ENCODE measurements at regions not wholly inside any gene's neighbourhood (a gene's known extent, or its start where the extent isn't known, plus 50 kb on each side); places are given as distances from the start of the nearest gene placed in this dataset.

- TF ChIP-seq GMEB1 (CRISPR knock-in tag; IDR thresholded peaks at IDR 0.05) (no peak), RCOR1 (IDR thresholded peaks at IDR 0.05; ENCODE audit: borderline replicate concordance in 1 of 2, low read depth in 2 of 2, low read length in 2 of 2) (no peak), POLR2A (conservative IDR thresholded peaks at IDR 0.05) (no peak), CEBPB (tag; IDR thresholded peaks at IDR 0.05) (no peak), HEY1 (CRISPR knock-in tag; IDR thresholded peaks at IDR 0.05; ENCODE audit: borderline replicate concordance) (no peak), KDM1A (IDR thresholded peaks at IDR 0.05) (no peak), POLR2AphosphoS5 (IDR thresholded peaks at IDR 0.05; ENCODE audit: control insufficient read depth, insufficient read depth, low read depth, low read length) (no peak), SIRT6 (IDR thresholded peaks at IDR 0.05; ENCODE audit: low read depth, low read length) (no peak), NBN (IDR thresholded peaks at IDR 0.05; ENCODE audit: low read depth) (no peak)
Measured at GRCh38 chr3:76049776-76050175, 264.4 kb upstream of the ZNF717 start.

Data from K562 (cell line).